ENCODE measurements at regions not wholly inside any gene's neighbourhood (a gene's known extent, or its start where the extent isn't known, plus 50 kb on each side); places are given as distances from the start of the nearest gene placed in this dataset.

DNA sequence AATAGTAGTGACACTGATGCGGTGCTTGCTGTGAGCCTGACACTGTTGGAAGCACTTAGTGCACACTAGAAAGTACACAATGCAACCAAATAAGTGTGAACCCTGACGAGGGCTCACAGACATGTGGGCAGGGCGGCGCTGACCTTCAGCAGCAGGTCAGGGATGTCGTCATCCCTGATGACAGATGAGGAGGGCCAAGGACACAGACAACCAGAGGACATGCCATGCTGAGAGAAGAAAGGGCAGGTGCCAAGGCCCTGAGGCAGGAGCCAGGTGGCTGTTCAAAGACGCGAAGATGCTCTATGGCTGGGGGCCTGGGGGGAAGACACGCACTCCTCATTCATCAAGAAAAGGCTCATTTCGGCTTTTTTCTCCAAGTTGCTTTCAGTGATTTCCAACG lies 176.4 kb upstream of the CST7 start:
- TF ChIP-seq, protein P1, sequence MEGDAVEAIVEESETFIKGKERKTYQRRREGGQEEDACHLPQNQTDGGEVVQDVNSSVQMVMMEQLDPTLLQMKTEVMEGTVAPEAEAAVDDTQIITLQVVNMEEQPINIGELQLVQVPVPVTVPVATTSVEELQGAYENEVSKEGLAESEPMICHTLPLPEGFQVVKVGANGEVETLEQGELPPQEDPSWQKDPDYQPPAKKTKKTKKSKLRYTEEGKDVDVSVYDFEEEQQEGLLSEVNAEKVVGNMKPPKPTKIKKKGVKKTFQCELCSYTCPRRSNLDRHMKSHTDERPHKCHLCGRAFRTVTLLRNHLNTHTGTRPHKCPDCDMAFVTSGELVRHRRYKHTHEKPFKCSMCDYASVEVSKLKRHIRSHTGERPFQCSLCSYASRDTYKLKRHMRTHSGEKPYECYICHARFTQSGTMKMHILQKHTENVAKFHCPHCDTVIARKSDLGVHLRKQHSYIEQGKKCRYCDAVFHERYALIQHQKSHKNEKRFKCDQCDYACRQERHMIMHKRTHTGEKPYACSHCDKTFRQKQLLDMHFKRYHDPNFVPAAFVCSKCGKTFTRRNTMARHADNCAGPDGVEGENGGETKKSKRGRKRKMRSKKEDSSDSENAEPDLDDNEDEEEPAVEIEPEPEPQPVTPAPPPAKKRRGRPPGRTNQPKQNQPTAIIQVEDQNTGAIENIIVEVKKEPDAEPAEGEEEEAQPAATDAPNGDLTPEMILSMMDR (IDR thresholded peaks at IDR 0.05; ENCODE audit: low read depth, low read length, poor library complexity, severe bottlenecking): no peak
- TF ChIP-seq EZH2phosphoT487 (IDR thresholded peaks at IDR 0.05; ENCODE audit: borderline replicate concordance, low read length): no peak

Data from DOHH2 (cell line).